Hepatic stellate cell (primary cell): ENCODE measurements at regions not wholly inside any gene's neighbourhood (a gene's known extent, or its start where the extent isn't known, plus 50 kb on each side); places are given as distances from the start of the nearest gene placed in this dataset.

Source experiments
- DNase-seq: peaks from one replicate; pipeline ENCODE4 v3.0.0; 2011; ENCODE audit warnings: low spot score

DNA sequence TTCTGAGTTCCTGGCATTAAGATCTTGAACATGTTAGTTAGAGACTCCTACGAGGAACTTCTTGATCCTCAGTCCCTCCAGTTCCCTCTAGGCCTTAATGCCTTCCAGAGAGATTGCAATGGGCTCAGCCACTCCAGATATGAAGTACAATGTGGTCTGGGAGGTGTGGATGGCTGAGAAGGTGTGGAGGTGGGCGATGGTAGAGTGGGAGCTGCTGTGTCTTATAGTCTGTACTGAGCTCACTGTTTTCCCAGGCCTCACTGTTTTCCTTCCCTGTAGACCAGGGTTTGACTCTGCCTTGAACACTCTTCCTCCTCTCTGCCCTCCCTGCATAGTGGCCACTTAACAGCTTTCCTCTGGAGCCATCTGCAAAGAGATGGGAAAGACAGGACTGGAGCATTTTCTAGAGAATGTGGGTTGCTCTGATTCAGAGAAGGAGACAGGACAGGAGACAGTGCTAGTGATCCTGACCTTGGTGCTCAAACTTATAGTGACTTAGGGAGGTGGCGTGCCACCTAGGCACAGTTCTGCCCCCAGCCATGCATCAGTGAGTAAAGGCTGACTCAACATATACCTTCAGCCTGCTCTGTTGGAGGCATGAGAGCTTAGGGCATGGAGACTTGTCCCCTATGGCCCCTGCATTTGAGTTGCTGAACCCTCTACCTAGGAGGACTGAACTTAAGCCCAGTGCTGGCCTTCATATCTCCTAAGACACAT is 129.7 kb downstream of the TDRD15 start:
- no peak for DNase-seq

DNA sequence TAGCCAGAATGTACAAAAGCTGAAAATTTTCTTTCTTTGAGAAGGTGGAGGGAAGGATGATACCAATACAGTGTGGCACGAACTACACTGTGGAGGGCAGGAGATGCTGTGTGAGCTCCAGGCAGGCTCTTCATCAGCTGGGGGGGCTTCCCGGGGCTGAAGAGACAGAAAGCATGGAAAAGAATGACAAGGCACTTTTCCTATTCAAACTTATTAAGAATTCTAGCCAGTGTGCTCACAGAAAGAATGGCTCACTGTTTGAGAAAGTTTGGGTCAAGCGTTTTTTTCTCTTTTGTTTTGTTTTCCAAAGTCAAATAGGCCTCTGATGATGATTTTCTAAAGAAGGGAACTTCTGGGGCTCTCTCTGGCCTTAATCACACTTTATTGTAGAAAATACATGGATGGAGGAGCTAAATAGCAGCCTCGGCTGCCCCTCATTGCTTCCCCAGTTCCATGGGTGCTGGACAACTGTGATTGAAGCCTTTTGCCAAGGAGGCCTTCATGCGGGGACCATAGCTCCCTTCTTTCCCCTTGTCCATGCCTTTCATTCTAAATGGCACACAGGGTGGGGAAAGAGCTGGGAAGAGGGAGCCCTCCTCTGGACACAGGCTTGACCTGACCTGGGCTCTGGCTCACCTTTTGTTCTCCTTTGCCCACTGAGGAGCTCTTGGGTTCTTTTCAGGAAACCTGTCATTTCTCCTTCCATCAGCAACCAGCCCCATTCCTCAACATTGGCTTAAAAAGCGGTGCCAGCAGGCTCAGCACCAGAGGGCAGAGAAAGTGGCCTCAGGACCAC is 130.6 kb downstream of the TDRD15 start:
- no peak for DNase-seq

DNA sequence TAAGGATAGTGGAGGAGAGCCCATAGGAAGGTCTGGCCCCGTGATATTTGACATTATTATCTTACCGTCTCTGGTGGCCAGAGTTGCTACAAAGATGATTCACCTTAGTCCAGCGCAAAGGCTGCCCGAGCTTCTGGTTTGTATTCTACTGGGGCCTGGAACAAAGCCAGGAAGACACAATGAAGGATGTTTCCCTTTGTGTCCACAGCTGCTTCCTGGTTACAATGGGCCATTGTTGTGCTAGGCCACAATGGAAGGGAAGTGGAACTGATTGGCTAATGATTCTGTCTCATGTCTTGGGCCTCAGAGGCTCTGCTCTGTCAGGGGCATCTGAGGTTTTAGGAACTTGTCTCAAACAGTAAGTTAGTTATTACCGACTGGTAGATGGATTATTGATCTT is 132.2 kb downstream of the TDRD15 start:
- DNase-seq, result no peak

DNA sequence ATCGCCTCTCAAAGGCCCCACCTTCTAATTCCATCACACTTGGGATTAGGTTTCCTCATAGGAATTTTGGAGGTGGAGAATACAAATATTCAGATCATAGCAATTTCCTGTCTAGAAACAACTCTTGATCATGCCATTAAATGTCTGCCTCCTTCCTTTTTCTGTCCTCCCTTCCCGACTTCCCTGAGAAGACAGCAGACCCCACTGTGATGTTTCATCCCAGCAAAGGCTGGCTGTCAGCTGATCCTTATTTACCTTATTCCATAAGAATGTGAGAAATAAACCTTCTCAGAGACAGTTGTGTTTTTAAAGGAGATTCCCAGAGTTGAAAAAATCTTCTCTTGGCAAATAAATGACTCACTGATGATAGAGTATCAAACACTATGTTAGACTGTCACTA is 133.9 kb downstream of the TDRD15 start:
- DNase-seq, result no peak

DNA sequence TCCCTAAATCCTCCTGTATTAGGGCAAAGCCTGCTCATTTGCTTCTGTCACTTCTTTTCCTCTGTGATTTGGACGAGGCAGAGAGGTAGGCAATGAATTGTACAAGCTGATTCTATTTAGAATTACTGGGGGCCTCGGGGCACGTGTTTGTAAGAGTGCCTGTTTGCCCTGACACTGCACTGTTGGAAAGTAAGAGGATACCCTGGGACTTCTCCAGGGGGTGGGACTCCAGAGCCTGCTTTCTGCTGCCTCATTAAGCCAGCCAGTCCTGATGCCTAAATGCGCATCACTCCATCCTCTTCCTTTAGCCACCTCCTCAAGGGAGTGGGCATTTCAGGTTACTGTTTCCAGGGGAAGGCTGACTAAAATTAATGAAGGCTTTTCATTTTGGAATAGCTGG is 134.3 kb downstream of the TDRD15 start:
- no peak for DNase-seq

DNA sequence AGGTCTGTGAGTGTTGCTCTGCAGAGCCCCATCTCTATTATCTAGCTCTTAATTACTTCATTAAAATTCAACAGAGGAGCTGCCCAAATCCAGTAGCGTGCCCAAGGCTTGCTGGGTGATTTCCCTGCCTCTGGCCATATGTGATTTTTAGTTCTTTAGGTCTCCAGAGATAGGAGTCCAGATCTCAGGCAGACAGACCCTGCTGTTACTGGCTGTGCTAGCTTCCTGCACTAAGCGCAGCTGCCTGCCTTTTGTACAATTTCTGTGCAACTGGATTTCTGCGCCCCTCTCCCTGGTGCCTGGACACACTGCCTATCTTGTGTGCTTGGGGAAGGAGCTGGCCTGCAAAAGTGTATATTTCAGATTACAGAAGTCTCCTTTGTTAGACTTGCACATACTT is 136.5 kb downstream of the TDRD15 start:
- DNase-seq, result no peak

DNA sequence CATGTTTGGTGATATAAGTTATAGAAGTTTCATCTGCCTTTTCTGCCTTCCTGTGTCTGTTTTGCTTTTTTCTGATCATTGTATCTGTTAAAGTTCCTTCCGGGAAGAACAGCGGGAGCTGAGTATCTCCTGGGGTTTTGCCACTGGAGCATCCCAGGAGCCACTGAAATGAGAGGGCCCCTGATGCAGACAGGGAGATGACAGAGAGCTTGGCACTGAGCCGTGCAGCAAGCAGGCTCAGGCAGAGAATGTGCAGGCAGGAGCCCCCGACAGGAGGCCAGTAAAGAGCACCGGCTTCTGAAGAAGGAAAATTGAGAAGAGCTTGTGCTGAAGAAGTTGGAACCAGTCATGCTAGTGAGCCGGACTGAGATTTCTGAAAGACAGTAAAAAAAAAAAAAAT is 137.8 kb downstream of the TDRD15 start:
- no peak for DNase-seq

DNA sequence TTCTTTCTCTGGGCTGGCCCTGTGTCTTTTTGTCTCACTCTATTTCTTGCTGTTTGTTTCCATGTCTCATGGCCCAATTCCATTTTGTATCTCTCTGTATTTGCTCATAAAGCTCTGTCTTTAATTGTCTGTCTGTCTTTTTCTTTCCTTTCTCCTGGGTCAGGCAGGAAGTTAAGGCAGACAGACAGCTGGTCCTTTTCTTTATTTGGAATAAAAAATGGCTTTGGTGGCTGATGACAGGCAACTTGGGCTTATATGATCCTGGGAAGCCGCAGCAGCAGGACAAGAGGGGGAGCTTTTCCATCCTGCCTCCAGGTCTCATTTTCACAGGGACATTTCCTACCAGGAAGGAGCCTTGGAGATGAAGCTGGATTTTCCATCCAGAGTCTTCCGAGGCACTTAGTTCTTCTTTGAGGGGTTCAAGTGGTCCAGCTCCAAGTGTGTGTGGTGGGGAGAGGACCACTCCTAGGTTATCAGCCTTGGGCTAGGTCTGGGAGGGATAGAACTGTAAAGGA is 138.7 kb downstream of the TDRD15 start:
- no peak for DNase-seq

DNA sequence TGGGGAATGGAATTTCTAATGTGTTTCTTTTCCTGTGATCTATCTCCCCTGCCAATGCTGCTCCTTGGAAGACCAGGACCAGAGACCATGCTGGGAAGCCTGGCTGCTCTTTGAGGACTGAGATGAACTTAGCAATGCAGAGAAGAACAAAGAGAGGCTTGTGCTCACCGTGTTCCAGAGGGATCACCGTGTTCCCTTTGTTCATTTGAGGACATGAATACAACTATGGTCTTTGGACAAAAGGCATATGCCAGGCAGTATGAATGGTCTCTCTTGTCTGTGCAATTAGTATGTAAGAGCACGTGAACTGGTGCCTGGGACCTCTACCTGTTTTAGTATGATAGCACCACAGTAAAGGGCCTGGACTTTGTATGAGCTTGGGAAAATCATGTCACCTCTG is 139.9 kb downstream of the TDRD15 start:
- DNase-seq, result no peak

DNA sequence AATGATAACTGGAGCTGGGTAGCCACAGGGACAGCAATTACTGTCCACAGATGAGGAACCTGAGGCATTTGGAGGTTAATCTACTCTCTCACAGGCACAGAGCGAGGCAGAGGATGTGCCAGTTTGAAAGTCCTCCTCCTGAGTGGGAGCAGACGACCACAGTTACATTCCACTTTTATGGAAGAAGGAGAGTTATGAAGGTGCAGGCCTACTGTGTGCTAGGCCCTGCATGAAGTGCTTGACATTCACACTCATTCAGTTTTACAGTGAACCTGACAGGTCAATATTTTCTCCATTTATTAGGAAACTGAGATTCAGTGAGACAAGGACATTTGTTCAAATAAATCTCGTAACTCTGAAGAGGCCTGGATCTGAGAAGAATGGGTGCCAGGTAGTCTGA is 142.0 kb downstream of the TDRD15 start:
- no peak for DNase-seq

DNA sequence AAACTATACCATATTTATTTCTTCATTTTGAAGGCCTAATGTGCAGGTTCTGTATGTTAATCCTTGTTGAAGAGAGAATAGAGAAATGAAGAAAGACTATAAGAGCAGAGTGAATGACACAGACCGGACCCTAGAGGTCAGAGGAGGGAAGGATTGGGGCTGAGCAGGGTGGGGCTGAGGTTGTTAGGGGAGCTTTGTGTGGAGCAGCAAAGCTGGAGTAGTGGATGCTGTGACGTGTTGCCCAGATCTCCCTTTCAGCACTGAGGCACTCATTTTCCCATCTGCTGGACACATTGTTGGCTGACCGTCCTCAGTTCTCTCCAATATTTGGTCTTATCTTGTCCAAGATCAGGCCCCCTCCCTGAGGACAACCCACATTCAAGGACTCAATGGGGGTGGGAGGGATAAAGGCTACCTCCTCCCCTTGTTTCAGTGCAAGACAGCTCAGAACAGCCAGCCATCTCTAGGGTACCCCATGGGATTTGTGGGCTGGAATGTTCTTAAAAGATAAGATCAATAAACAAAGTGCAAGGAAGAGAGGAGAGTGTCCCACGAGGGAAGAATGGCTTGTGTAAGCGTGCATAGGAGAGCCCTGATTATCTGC is 143.6 kb downstream of the TDRD15 start:
- no peak for DNase-seq

DNA sequence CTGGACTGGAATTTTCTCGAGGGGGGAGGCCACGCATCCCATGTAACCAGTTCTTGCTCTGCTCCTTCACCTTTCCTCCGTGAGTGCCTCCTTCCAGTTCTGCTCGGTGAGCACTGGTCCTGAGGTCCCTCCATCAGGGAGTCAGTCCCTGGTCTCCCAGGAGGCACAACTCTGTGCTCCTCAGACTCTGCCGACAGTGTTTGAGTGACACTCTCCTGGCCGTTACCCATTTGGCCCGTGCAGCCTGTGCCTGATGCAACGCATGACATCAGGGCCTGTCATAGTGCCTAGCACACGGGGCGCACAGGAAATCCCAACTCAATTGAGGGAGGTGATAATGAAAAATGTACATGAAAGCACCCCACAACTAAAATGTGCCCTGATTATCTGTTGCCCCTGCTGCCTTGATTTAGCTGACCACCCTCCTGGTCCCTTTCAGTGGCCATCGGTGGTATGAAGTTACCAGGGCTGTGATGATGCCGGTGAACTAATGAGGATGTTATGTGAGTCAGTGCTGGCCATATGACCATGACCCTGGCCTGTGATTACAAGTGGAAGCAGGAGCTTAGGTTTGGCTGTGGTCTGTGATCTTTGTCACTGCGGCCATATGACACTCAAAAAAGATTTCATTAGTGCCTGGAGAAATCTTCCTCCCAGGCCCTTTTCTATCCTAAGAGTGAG is 144.6 kb downstream of the TDRD15 start:
- no peak for DNase-seq

DNA sequence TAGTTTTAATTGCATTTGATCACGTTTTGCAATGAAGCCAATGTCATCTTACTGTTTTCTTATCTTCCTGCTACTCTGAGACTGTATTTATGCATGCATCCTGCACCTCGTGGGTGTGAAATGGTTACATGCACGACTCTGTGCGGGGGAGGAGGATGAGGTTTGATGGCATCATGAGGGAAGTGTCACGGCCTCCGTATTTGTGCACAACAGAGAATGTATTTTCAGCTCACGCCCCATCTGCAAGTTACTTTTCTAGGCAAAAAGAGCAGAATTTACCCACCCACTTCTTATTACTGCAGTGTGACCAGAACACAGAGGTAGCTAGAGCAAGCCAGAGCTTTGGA is 145.1 kb downstream of the TDRD15 start:
- DNase-seq, result no peak

DNA sequence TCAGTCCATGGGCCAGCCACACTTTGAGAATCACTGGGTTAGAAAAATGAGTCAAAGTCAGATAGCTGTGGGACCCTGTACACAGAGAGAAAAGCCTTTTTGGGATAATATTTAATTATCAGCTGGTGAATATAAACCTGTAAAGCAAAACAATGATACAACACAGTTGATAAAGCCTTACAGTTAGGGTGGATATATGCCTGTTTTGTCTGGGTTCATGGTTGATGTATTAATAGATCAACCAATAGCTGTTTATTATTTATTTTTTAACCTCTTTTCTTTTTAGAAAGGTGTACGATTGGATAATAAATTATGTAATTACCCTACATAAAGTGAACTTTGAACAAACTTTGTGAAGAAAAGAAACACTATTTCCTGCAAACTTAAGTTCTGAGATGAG is 145.6 kb downstream of the TDRD15 start:
- DNase-seq, result no peak

DNA sequence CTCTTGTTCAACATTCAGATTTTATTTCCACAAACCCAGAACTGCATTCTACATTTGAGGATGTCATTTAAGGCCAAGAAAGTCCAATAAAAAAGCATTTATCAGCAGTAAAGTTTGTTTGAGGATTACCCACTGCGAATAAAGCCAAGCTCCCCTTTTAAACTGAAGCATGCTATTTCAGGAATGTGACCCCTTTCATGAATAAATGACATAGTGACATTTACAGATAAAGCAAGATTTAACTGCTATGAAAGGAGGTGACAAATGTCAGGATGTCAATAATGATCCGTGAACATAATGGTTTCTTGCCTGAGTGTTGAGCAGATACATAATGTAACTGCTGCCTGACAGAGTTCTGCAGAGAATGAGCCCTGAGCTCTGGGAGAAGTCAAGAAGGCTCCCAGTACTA is 146.3 kb downstream of the TDRD15 start:
- no peak for DNase-seq

DNA sequence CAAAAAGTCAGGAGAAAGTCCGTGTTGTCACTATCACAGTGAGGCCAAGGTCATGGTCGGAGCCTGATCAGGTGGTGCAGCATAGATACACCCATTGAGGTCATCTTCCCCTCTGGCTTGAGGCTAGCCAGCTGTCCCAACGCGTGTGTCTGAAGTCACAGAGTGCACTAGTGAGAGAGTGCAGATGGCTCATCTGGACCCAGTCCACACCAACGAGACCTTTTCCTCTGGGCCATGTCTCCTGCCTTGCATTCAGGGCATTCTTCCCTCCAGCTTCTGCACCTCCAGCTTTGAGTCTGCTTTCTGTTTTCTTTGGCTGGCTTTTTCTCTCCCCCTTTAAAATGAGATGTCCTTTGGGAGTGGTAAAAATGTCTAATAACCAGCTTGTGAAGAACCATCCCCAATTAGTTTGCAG is 146.9 kb downstream of the TDRD15 start:
- no peak for DNase-seq

DNA sequence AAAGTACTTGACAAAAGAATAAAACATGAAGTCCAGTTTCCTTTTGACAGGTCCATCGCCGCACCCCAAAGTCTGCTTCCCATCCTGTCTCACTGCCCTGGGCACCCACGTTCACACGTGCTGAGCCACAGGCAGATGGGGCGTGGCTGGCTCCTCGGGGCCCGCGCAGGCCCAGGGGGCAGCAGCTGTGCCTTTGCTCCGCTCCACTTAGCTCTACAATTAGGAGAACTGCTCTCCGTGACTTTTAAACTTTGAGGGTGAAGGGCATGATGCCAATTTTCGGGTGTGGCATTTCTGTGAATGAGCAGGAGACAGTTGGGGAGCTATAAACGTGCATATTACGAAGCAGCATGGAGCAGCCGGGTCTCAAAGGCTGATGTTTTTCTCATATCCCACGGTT is 152.4 kb downstream of the TDRD15 start:
- no peak for DNase-seq

DNA sequence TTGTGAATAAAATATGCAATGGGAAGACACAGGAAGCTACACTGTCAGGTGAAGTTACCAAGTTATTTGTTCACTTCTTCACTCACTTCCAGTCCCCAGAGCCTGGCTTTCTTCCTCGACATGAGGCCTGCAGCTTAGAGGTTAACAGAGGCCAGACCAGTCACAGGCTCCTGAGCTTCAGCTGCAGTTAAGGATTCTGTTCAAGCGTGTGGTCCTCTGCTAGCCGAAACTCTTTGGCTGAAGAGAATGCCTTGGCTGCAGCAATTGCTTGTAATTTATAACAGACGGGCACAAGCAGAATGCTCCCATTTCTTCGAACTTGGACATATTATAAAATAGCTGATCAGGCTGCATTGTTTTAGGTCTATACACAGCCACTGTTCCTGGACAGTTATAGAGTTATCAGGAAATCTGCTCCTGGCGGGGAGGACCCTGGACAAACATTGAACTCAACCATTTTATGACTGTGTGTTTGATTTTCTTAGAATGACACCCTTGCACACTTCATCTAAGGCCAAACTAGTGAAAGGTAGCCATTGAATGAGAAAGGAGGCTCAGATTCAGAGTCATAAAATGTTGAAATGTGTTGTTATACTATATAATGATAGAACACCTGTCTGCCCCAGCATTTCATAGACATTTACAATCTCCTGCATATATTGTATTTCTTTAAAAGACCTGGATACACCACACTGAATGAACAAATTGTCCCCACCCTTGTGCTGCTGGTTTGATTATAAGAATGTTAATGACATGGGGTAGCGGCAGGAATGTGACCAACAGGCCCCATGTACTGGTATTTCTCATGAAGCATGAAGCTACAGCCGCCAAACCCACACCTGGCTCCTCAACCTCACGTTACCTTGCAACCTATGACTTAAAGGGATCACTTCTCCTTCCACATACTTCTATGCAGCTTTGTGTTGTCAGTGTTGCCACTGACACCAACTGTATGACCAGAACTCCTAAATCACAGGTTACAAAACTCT is 153.6 kb downstream of the TDRD15 start:
- no peak for DNase-seq

DNA sequence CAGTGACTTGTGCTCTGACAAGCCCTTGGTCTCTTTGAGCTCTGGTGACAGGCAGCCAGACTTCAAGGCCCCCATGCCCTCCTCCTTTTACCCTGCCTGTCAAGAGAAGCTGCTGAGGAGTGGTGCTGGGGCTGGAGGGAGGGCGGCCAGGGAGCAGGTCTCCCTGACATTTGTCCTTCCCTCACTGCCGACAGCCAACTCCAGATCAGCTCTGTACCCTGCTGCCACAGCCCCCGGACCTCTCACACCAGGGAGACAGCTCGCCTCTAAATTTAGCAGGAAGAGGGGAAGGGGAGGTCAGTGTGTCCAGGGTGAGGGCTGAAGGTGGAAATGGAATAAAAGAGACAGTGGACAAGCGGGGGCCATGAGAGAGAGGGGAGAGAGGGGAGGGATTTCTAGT is 155.8 kb downstream of the TDRD15 start:
- no peak for DNase-seq

DNA sequence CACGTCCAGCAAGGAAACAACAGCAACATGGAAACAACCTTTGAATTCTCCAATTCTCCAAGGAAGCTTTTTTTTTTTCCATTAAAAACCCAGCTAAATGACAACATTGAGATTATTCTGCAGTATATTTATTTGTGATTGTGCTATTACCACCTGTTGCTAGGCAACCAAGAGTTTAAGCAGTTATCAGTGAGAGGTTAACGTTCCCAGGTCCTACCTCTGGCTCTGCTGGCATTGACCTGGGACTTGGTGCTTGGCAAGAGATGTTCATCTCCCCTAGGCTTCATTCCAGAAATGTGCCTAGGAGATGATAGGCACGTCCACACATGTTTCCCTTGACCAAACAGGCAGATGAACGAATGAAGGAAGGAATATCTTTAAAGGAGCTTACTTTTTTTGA is 157.0 kb downstream of the TDRD15 start:
- DNase-seq, result no peak

DNA sequence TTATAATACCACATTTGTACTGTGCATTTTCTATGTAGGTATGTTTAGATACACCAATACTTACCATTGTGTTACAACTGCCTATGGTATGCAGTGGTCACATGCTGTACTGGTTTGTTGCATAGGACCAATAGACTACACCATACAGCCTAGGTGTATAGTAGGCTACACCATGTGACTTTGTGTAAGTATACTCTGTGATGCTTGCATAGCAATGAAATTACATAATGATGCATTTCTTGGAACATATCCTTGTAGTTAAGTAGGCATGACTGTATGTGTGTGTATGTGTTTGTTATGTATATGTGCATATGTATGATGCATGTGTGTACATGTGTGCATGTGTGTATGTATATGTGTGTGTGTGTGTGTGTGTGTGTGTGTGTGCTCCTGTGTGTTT is 157.6 kb downstream of the TDRD15 start:
- no peak for DNase-seq
